ENCODE measurements at regions not wholly inside any gene's neighbourhood (a gene's known extent, or its start where the extent isn't known, plus 50 kb on each side); places are given as distances from the start of the nearest gene placed in this dataset.

GRCh38 chr15:72835294-72835890, 51.8 kb upstream of the ADPGK start:
- TF ChIP-seq EP300 (IDR thresholded peaks at IDR 0.05) = no peak
- no peak for TF ChIP-seq CTCF (IDR thresholded peaks at IDR 0.05)
- TF ChIP-seq POLR2AphosphoS5 (IDR thresholded peaks at IDR 0.05) = no peak
- TF ChIP-seq POLR2A (IDR thresholded peaks at IDR 0.05) = no peak

Data from suprapubic skin (tissue), 4 donors.